NCI-H2029 (cell line): ENCODE measurements at regions not wholly inside any gene's neighbourhood (a gene's known extent, or its start where the extent isn't known, plus 50 kb on each side); places are given as distances from the start of the nearest gene placed in this dataset.
A peak's percentile ranks its signal among the peaks of the same experiment; 100 is the strongest.

Source experiments
- DNase-seq: peaks from one replicate; lab custom pipeline; 2025; lab: John Stamatoyannopoulos, UW

GRCh38 chr10:131832056-131832685 lies 68.6 kb upstream of the PPP2R2D start:
- DNase-seq = no peak

- DNase-seq = no peak
Measured at GRCh38 chr10:131833013-131833412, 67.8 kb upstream of the PPP2R2D start.

GRCh38 chr10:131833446-131834080 lies 67.2 kb upstream of the PPP2R2D start:
- DNase-seq = no peak

GRCh38 chr10:131834152-131834810 lies 66.5 kb upstream of the PPP2R2D start:
- DNase-seq = no peak

- no peak for DNase-seq
Measured at GRCh38 chr10:131838966-131839742, 61.7 kb upstream of the PPP2R2D start.

- DNase-seq = peak; percentile 21
Measured at GRCh38 chr10:131839880-131840787, 60.7 kb upstream of the PPP2R2D start.

- no peak for DNase-seq
Measured at GRCh38 chr10:131840788-131841118, 60.1 kb upstream of the PPP2R2D start.

- DNase-seq = no peak
Measured at GRCh38 chr10:131841131-131841660, 59.6 kb upstream of the PPP2R2D start.

GRCh38 chr10:131841661-131842139 lies 59.1 kb upstream of the PPP2R2D start:
- no peak for DNase-seq

GRCh38 chr10:131842351-131843088 lies 58.3 kb upstream of the PPP2R2D start:
- DNase-seq = no peak

GRCh38 chr10:131843089-131843595 lies 57.7 kb upstream of the PPP2R2D start:
- no peak for DNase-seq

- DNase-seq = no peak
Measured at GRCh38 chr10:131843881-131844284, 56.9 kb upstream of the PPP2R2D start.

GRCh38 chr10:131844529-131845084 lies 56.2 kb upstream of the PPP2R2D start:
- DNase-seq = no peak

- DNase-seq = no peak
Measured at GRCh38 chr10:131845505-131846239, 55.1 kb upstream of the PPP2R2D start.

GRCh38 chr10:131846240-131847101 lies 54.3 kb upstream of the PPP2R2D start:
- DNase-seq = peak; percentile 45

GRCh38 chr10:131847241-131847783 lies 53.5 kb upstream of the PPP2R2D start:
- no peak for DNase-seq

- no peak for DNase-seq
Measured at GRCh38 chr10:131848296-131848695, 52.5 kb upstream of the PPP2R2D start.
